HepG2 (cell line): ENCODE measurements at regions not wholly inside any gene's neighbourhood (a gene's known extent, or its start where the extent isn't known, plus 50 kb on each side); places are given as distances from the start of the nearest gene placed in this dataset.

Experiments used
- ATAC-seq: fragments of 200-7000 bp; cut with Tn5 transposase; 3 replicates; pipeline ENCODE4 v1.9.1; 2020; ENCODE audit warnings: mild to moderate bottlenecking, moderate library complexity
- BruUV-seq: library from RNA; stranded (reverse); fragments of 400-500 nt; replicated peaks from 2 replicates; lab custom pipeline; 2021; lab: Mats Ljungman, UMichigan
- CTCF ChIA-PET: fragments of 300-600 bp; formaldehyde crosslinking; extraction: SDS; loops from one replicate; lab custom pipeline; 2021; ENCODE audit warnings: low total read pairs, inconsistent platforms, low intra/inter-chr PET ratio; lab: Yijun Ruan, JAX
- POLR2A ChIA-PET: fragments of 350-600 bp; sonication (Branson Sonifier 250); formaldehyde crosslinking; loops from one replicate; lab custom pipeline; 2020; ENCODE audit warnings: antibody characterized with exemption, inconsistent platforms; lab: Yijun Ruan, JAX
- DNase-seq: peaks from one replicate; pipeline ENCODE4 v3.0.0-alpha.2; 2015; ENCODE audit warnings: low spot score
- FAIRE-seq: peaks from 3 replicates; lab custom pipeline; 2011; peaks lifted over from hg19 to GRCh38; lab: Jason Lieb, UNC
- H2AFZ ChIP-seq: one replicate; pipeline ENCODE4 v1.6.1; 2011; ENCODE audit warnings: low read length, inconsistent platforms
- H3K27ac ChIP-seq: fragments of 300-600 bp; 3 replicates; pipeline ENCODE4 v1.8.0; 2011; ENCODE audit warnings: mixed run types, mild to moderate bottlenecking, mixed read lengths, low read length, inconsistent platforms; ENCODE audit not compliant: insufficient read depth; ENCODE audit errors: extremely low read length
- H3K27me3 ChIP-seq, 2 experiments: fragments of 200-600 bp in 1 of 2; 2 replicates in 1 of 2; 3 replicates in 1 of 2; pipeline versions ENCODE4 v1.6.0 to v1.8.0; 2011; ENCODE audit warnings: low read length in 2 of 2, mild to moderate bottlenecking in 2 of 2, moderate library complexity in 2 of 2, inconsistent platforms in 1 of 2; ENCODE audit not compliant: insufficient read depth in 2 of 2, control insufficient read depth in 1 of 2
- H3K36me3 ChIP-seq, 2 experiments: fragments of 200-600 bp in 1 of 2; replicated peaks in 1 of 2; 2 replicates in 1 of 2; 3 replicates in 1 of 2; pipeline versions ENCODE4 v1.5.1 to v1.8.0; 2011; ENCODE audit warnings: low read length in 2 of 2, inconsistent platforms in 1 of 2; ENCODE audit not compliant: insufficient read depth in 2 of 2, control insufficient read depth in 1 of 2
- H3K4me1 ChIP-seq: 2 replicates; pipeline ENCODE4 v1.5.1; 2012; ENCODE audit warnings: low read length, inconsistent platforms; ENCODE audit not compliant: insufficient read depth
- H3K4me2 ChIP-seq: 2 replicates; pipeline ENCODE4 v1.6.0; 2011; ENCODE audit warnings: low read depth, low read length, inconsistent platforms
- H3K4me3 ChIP-seq, 3 experiments: fragments of 200-600 bp in 1 of 3; sonication (generic), shearing (Covaris generic) in 1 of 3; replicated peaks in 1 of 3; 2 replicates each; pipeline ENCODE4 v1.5.1; 2011 to 2016; ENCODE audit warnings: low read length in 3 of 3, inconsistent platforms in 2 of 3, low read depth in 2 of 3, mild to moderate bottlenecking in 2 of 3, control low read depth in 1 of 3, mixed read lengths in 1 of 3; ENCODE audit not compliant: insufficient read depth in 1 of 3
- H3K79me2 ChIP-seq: one replicate; pipeline ENCODE4 v1.6.1; 2011; ENCODE audit warnings: low read length, inconsistent platforms; ENCODE audit not compliant: insufficient read depth
- H3K9ac ChIP-seq: 2 replicates; pipeline ENCODE4 v1.6.0; 2011; ENCODE audit warnings: mild to moderate bottlenecking, low read depth, low read length, inconsistent platforms; ENCODE audit not compliant: insufficient read depth
- H3K9me3 ChIP-seq: 2 replicates; pipeline ENCODE4 v1.5.1; 2012; ENCODE audit warnings: mild to moderate bottlenecking, low read length
- H4K20me1 ChIP-seq: 2 replicates; pipeline ENCODE4 v1.6.0; 2011; ENCODE audit warnings: inconsistent platforms, mild to moderate bottlenecking, low read length, moderate library complexity; ENCODE audit not compliant: insufficient read depth
- CEBPB ChIP-seq: IDR thresholded peaks from 2 replicates; pipeline ENCODE4 v1.6.1; 2011; ENCODE audit warnings: low read depth, low read length, improper control_type of control experiment, borderline replicate concordance
- GTF3A ChIP-seq: sonication (generic); formaldehyde crosslinking; conservative IDR thresholded peaks from 2 replicates; pipeline ENCODE4 v1.4.0; 2020; ENCODE audit warnings: mild to moderate bottlenecking, missing genetic modification reagents
- HNRNPH1 ChIP-seq: fragments of 200-400 bp; formaldehyde crosslinking; optimal IDR thresholded peaks from 2 replicates; pipeline ENCODE3; 2017; ENCODE audit warnings: mild to moderate bottlenecking, low read depth, low read length
- IKZF4 ChIP-seq: sonication (generic); formaldehyde crosslinking; IDR thresholded peaks from 2 replicates; pipeline ENCODE4 v1.5.1; 2020; ENCODE audit warnings: borderline replicate concordance, mild to moderate bottlenecking, low read depth, missing genetic modification reagents; ENCODE audit errors: not compliant biosample characterization
- NCOA5 ChIP-seq: sonication (generic); formaldehyde crosslinking; IDR thresholded peaks from 2 replicates; pipeline ENCODE4 v1.4.0; 2020; ENCODE audit warnings: missing genetic modification reagents
- TP53 ChIP-seq: sonication (generic); formaldehyde crosslinking; conservative IDR thresholded peaks from 2 replicates; pipeline ENCODE4 v1.4.0; 2020; ENCODE audit warnings: missing genetic modification reagents
- YEATS2 ChIP-seq: sonication (generic); formaldehyde crosslinking; IDR thresholded peaks from 2 replicates; pipeline ENCODE4 v1.4.0; 2020; ENCODE audit warnings: missing genetic modification reagents, borderline replicate concordance
- ZFP82 ChIP-seq: sonication (generic); formaldehyde crosslinking; IDR thresholded peaks from 2 replicates; pipeline ENCODE4 v1.5.1; 2020; ENCODE audit warnings: mild to moderate bottlenecking, missing genetic modification reagents, borderline replicate concordance
- ZNF205 ChIP-seq: IDR thresholded peaks from 2 replicates; pipeline ENCODE4 v1.6.1; 2018; ENCODE audit warnings: missing biosample characterization, missing genetic modification reagents
- ZNF550 ChIP-seq: sonication (generic); formaldehyde crosslinking; IDR thresholded peaks from 2 replicates; pipeline ENCODE4 v1.4.0; 2020; ENCODE audit warnings: mild to moderate bottlenecking, missing genetic modification reagents, borderline replicate concordance
- ZNF558 ChIP-seq: sonication (generic); formaldehyde crosslinking; IDR thresholded peaks from 2 replicates; pipeline ENCODE4 v1.9.0; 2022; ENCODE audit warnings: mild to moderate bottlenecking, missing genetic modification reagents, borderline replicate concordance
- WGBS: methylation state at CpG from one replicate; pipeline ENCODE4 v1.1.6; 2017; ENCODE audit warnings: low lambda C conversion rate; 5-methylcytosine and 5-hydroxymethylcytosine counted together
- in situ Hi-C: cut with HindIII; loops from 2 replicates; pipeline ENCODE4 v1.10.0; 2017; ENCODE audit warnings: low pct_unique_long_range_greater_than_20kb; ENCODE audit not compliant: extremely low pct_ligation_motif_present
- intact Hi-C: fragments of 100-400 bp; cut with micrococcal nuclease; formaldehyde crosslinking; loops from one replicate; pipeline ENCODE4 v1.10.0; 2022; ENCODE audit not compliant: unreplicated experiment
- TF ChIP-seq, protein P1 (sequence below): sonication (generic); formaldehyde crosslinking; IDR thresholded peaks from 2 replicates; pipeline ENCODE4 v1.5.0; 2020; ENCODE audit warnings: missing genetic modification reagents
- TF ChIP-seq, protein P2 (sequence below): sonication (generic); formaldehyde crosslinking; IDR thresholded peaks from 2 replicates; pipeline ENCODE4 v1.5.1; 2020; ENCODE audit warnings: mild to moderate bottlenecking, missing genetic modification reagents, borderline replicate concordance
- TF ChIP-seq, protein P3 (sequence below): sonication (generic); formaldehyde crosslinking; IDR thresholded peaks from 2 replicates; pipeline ENCODE4 v1.4.0; 2020; ENCODE audit warnings: missing genetic modification reagents, borderline replicate concordance

DNA sequence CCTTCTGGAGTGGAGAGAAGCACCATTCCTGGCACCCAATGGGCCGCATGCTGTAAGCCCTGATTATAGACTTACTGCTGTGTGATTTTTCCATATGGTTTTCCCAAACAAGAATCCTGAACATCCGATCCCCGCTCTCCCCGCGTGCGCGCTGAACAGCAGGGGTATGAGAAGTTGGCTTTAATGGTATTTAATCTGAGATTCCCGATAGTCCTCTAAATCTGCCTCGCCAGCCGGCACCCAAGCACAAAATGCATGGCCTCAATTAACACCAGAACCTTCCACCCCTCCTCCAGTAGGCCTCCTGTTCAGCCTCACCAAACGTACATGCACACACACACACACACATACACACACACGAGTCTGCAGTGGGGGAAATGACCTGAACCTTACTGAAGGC lies 480.3 kb downstream of the BCL11A start:
- FAIRE-seq, result no peak
- CTCF ChIA-PET, result no interaction called here
- no TSS peak for BruUV-seq

More for the DNA sequence above, 480.3 kb downstream of the BCL11A start:
- Histone ChIP-seq H4K20me1 (no peaks in the 10 kb centered on the region), H3K27me3 (peaks cover 0 to 21% of the 10 kb centered on the region in 2 experiments; a peak in 3 of 5 replicates), H2AFZ (no peak overlapping the region), H3K4me1 (no peaks in the 10 kb centered on the region), H3K4me3 (no peak overlapping the region), H3K27ac (no peak overlapping the region), H3K9me3 (no peaks in the 10 kb centered on the region), H3K79me2 (no peaks in the 10 kb centered on the region), H3K9ac (no peak overlapping the region), H3K4me2 (no peak overlapping the region), H3K36me3 (no peaks in the 10 kb centered on the region)
- POLR2A ChIA-PET, result no interaction called here
- ATAC-seq, result no peak
- intact Hi-C loops (no loop called here), in situ Hi-C loops (no loop called here)
- no peak for DNase-seq
- WGBS, result 48% methylated on average over 12 of the region's 12 CpGs
- TF ChIP-seq ZNF558 (CRISPR knock-in tag), result no peak
- no peak for TF ChIP-seq CEBPB
- no peak for TF ChIP-seq ZNF550 (CRISPR knock-in tag)
- no peak for TF ChIP-seq ZFP82
- no peak for TF ChIP-seq TP53 (CRISPR knock-in tag)
- TF ChIP-seq, protein P1, sequence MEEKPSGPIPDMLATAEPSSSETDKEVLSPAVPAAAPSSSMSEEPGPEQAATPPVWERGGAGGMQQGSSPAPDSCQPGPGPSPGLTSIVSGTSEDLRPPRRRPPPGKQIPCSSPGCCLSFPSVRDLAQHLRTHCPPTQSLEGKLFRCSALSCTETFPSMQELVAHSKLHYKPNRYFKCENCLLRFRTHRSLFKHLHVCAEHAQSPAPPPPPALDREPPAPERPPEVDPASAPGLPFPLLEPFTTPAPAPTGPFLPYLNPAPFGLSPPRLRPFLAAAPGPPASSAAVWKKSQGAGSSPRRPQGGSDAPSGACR (CRISPR knock-in tag), result no peak
- TF ChIP-seq, protein P2, sequence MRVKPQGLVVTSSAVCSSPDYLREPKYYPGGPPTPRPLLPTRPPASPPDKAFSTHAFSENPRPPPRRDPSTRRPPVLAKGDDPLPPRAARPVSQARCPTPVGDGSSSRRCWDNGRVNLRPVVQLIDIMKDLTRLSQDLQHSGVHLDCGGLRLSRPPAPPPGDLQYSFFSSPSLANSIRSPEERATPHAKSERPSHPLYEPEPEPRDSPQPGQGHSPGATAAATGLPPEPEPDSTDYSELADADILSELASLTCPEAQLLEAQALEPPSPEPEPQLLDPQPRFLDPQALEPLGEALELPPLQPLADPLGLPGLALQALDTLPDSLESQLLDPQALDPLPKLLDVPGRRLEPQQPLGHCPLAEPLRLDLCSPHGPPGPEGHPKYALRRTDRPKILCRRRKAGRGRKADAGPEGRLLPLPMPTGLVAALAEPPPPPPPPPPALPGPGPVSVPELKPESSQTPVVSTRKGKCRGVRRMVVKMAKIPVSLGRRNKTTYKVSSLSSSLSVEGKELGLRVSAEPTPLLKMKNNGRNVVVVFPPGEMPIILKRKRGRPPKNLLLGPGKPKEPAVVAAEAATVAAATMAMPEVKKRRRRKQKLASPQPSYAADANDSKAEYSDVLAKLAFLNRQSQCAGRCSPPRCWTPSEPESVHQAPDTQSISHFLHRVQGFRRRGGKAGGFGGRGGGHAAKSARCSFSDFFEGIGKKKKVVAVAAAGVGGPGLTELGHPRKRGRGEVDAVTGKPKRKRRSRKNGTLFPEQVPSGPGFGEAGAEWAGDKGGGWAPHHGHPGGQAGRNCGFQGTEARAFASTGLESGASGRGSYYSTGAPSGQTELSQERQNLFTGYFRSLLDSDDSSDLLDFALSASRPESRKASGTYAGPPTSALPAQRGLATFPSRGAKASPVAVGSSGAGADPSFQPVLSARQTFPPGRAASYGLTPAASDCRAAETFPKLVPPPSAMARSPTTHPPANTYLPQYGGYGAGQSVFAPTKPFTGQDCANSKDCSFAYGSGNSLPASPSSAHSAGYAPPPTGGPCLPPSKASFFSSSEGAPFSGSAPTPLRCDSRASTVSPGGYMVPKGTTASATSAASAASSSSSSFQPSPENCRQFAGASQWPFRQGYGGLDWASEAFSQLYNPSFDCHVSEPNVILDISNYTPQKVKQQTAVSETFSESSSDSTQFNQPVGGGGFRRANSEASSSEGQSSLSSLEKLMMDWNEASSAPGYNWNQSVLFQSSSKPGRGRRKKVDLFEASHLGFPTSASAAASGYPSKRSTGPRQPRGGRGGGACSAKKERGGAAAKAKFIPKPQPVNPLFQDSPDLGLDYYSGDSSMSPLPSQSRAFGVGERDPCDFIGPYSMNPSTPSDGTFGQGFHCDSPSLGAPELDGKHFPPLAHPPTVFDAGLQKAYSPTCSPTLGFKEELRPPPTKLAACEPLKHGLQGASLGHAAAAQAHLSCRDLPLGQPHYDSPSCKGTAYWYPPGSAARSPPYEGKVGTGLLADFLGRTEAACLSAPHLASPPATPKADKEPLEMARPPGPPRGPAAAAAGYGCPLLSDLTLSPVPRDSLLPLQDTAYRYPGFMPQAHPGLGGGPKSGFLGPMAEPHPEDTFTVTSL (CRISPR knock-in tag), result no peak
- no peak for TF ChIP-seq HNRNPH1
- TF ChIP-seq, protein P3, sequence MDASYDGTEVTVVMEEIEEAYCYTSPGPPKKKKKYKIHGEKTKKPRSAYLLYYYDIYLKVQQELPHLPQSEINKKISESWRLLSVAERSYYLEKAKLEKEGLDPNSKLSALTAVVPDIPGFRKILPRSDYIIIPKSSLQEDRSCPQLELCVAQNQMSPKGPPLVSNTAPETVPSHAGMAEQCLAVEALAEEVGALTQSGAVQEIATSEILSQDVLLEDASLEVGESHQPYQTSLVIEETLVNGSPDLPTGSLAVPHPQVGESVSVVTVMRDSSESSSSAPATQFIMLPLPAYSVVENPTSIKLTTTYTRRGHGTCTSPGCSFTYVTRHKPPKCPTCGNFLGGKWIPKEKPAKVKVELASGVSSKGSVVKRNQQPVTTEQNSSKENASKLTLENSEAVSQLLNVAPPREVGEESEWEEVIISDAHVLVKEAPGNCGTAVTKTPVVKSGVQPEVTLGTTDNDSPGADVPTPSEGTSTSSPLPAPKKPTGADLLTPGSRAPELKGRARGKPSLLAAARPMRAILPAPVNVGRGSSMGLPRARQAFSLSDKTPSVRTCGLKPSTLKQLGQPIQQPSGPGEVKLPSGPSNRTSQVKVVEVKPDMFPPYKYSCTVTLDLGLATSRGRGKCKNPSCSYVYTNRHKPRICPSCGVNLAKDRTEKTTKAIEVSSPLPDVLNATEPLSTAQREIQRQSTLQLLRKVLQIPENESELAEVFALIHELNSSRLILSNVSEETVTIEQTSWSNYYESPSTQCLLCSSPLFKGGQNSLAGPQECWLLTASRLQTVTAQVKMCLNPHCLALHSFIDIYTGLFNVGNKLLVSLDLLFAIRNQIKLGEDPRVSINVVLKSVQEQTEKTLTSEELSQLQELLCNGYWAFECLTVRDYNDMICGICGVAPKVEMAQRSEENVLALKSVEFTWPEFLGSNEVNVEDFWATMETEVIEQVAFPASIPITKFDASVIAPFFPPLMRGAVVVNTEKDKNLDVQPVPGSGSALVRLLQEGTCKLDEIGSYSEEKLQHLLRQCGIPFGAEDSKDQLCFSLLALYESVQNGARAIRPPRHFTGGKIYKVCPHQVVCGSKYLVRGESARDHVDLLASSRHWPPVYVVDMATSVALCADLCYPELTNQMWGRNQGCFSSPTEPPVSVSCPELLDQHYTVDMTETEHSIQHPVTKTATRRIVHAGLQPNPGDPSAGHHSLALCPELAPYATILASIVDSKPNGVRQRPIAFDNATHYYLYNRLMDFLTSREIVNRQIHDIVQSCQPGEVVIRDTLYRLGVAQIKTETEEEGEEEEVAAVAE, result no peak
- TF ChIP-seq YEATS2 (CRISPR knock-in tag), result no peak
- TF ChIP-seq GTF3A (CRISPR knock-in tag), result no peak
- TF ChIP-seq NCOA5, result no peak
- no peak for TF ChIP-seq IKZF4 (CRISPR knock-in tag)
- TF ChIP-seq ZNF205 (CRISPR knock-in tag), result no peak
